LNCaP clone FGC (cell line): ENCODE measurements at regions not wholly inside any gene's neighbourhood (a gene's known extent, or its start where the extent isn't known, plus 50 kb on each side); places are given as distances from the start of the nearest gene placed in this dataset.

Source experiments
- DNase-seq: peaks from one replicate; pipeline ENCODE4 v3.0.0-alpha.2; 2011; ENCODE audit warnings: low read depth
- H3K4me3 ChIP-seq: 2 replicates; pipeline ENCODE4 v1.5.1; 2011; ENCODE audit warnings: mild to moderate bottlenecking, low read depth, low read length, control low read depth
- CTCF ChIP-seq: IDR thresholded peaks from 2 replicates; pipeline ENCODE4 v1.5.1; 2012; ENCODE audit warnings: mild to moderate bottlenecking; ENCODE audit not compliant: control insufficient read depth, insufficient read depth; ENCODE audit errors: extremely low read depth

- H3K4me3 ChIP-seq = no peak overlapping the region
- DNase-seq = no peak
- no peak for TF ChIP-seq CTCF
Observed at GRCh38 chr3:177487635-177488186, 290.4 kb upstream of the TBL1XR1 start.

- no peak for DNase-seq
- no peak for TF ChIP-seq CTCF
- no peak overlapping the region for H3K4me3 ChIP-seq
Observed at GRCh38 chr3:177488740-177489139, 291.5 kb upstream of the TBL1XR1 start.

GRCh38 chr3:177490626-177491025 is 293.3 kb upstream of the TBL1XR1 start:
- H3K4me3 ChIP-seq = no peak overlapping the region
- no peak for DNase-seq
- TF ChIP-seq CTCF = no peak

GRCh38 chr3:177491296-177492032 is 294.2 kb upstream of the TBL1XR1 start:
- no peak for TF ChIP-seq CTCF
- no peak for DNase-seq
- no peak overlapping the region for H3K4me3 ChIP-seq

DNA sequence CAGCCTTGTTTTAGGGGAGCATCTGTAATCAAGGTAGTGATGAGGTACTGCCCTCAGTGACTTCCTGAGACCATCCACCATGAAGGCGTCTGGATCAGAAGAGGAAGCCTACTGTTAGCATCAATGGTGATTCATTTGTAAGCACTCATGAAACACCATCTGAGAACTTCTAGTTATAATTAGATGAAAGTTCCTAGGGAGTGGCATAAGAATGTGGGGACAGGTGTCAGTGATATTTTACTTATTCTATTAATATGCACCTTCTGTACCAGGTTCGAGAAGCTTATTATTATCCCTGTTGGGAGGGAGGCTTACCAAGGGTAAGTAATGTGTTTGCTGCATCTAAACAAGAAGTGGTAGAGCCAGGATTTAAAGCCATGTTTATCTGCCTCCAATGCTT is 295.8 kb upstream of the TBL1XR1 start:
- H3K4me3 ChIP-seq = no peak overlapping the region
- no peak for TF ChIP-seq CTCF
- no peak for DNase-seq

DNA sequence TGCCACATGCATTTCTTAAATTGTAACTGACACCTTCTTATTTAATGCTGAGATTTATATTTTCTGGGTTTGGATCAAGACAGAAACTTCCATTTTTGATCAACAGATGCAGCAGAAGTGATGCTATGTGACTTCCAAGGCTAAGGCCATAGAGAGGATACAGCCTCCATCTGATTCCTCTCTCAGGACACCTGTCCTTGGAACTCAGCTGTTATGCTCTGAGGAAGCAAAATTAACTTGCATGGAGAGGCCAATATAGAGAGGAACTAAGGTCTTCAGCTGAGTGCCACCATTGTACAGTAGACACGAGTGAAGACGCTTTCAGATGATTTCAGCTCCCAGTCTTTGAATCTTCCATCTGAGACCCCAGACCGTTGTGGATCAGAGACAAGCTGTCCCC is 296.9 kb upstream of the TBL1XR1 start:
- no peak overlapping the region for H3K4me3 ChIP-seq
- no peak for DNase-seq
- no peak for TF ChIP-seq CTCF

DNA sequence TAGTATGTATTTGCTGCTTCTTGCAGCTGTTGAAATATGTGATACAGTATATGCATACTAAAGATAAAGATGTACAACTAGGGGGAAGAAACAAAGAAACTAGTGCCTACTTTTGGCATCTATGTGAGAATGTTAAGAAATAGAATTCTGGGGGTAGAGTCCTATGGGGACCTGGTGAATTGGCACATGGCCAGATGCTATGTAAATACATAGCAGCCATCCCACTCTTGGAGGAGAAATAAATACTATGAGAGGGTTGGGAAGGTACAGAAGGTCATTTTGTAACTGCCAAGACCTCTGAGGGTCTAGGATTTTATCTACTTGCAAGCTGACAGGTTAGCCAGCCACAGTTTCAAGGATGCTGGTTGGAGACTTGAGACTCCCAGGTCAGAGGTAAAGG is 298.3 kb upstream of the TBL1XR1 start:
- DNase-seq = no peak
- H3K4me3 ChIP-seq = no peak overlapping the region

More for the DNA sequence above, 298.3 kb upstream of the TBL1XR1 start:
- TF ChIP-seq CTCF = no peak
